Fibroblast of peridontal ligament (primary cell): ENCODE measurements at regions not wholly inside any gene's neighbourhood (a gene's known extent, or its start where the extent isn't known, plus 50 kb on each side); places are given as distances from the start of the nearest gene placed in this dataset.
A peak's percentile ranks its signal among the peaks of the same experiment; 100 is the strongest.
"Not testable (repeated sequence)": the region's sequence is repeated elsewhere in the genome, so short reads cannot be mapped to it uniquely, and the experiment has no call there.

Experiments
- DNase-seq: peaks from one replicate; pipeline ENCODE4 v3.0.0-alpha.2; 2010; ENCODE audit errors: extremely low read depth

- peak; percentile 11 for DNase-seq
Observed at GRCh38 chr2:180291552-180292421, 284.7 kb upstream of the CWC22 start.

DNA sequence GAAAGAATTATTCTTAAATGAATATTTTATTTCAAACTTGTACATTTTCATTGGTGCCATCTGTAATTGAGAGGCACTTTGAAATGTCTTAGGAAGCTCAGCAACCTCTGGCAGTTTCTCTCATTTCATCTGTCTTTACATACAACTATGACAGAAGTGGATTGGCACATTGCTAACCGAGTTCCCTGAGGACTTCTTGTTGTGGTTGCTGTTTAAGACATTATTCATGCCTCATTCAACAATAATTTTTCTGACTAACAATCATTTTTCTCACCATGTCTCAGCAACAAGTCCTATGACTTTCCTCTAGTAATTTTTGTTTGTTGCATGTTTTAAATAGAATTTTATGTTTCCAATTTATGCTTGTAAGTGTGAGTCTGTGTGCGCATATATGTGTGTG is 284.0 kb upstream of the CWC22 start:
- peak; percentile 91 for DNase-seq

GRCh38 chr2:180289627-180290026 is 282.5 kb upstream of the CWC22 start:
- no peak for DNase-seq

- no peak for DNase-seq
Observed at GRCh38 chr2:180279581-180279980, 272.5 kb upstream of the CWC22 start.

- DNase-seq, result no peak
Observed at GRCh38 chr2:180276733-180277132, 269.6 kb upstream of the CWC22 start.

DNA sequence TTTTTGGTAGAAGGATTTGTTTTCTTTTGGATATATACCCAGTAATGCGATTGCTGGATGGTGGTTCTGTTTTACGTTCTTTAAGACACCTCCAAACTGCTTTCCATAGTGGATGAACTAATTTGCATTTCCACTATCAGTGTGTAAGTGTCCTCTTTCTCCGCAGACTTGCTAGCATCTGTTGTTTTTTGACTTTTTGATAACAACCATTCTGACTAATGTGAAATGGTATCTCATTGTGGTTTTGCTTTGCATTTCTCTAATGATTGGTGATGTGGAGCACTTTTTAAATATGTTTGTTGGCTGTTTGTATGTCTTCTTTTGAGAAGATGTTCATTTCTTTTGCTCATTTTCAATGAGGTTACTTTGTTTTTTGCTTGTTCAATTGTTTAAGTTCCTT is 260.9 kb upstream of the CWC22 start:
- DNase-seq, result peak; percentile 28

GRCh38 chr2:180261976-180262375 is 254.9 kb upstream of the CWC22 start:
- DNase-seq, result no peak

- DNase-seq, result no peak
Observed at GRCh38 chr2:180258579-180258978, 251.5 kb upstream of the CWC22 start.

GRCh38 chr2:180258041-180258537 is 251.0 kb upstream of the CWC22 start:
- DNase-seq, result no peak

GRCh38 chr2:180257247-180257646 is 250.2 kb upstream of the CWC22 start:
- no peak for DNase-seq

DNA sequence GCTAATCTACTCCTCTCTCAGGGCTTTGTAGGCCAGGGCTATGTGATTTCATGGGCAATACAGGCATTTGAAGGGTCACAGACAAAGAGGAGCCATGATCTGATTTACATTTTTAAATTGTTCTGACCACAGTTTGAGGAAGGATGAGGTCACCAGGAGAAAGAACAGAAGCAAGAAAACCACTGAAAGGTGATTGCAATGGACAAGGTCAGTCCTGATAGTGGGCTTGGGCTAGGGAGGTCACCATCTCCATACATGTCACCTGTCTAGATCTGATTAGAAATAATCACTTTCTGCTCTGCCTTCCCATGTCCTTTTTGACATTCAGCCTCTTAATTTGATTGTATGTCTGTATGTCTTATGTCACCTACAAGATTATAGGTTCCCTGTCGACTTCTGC is 248.9 kb upstream of the CWC22 start:
- no peak for DNase-seq

- DNase-seq, result no peak
Observed at GRCh38 chr2:180254872-180255271, 247.8 kb upstream of the CWC22 start.

DNA sequence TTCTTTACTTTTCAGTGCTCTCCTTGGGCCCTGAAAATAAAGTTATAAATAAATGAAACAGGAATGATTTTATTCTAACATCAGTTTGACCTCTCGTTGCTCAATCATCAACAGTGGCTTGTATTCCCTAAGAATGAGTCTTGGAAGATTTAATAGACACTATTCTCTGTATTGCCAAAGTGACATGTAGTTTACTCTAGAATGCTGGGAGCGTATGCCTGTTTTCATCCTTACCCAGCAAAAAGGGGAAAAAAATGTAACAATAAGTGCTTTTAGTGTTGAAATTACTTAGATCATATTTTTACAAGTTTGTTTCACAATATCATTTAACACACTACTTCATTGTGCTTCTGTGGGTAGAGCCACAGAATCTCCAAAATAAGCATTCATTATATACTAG is 240.6 kb upstream of the CWC22 start:
- peak; percentile 17 for DNase-seq

GRCh38 chr2:180246268-180246667 is 239.2 kb upstream of the CWC22 start:
- DNase-seq, result no peak

GRCh38 chr2:180240774-180241173 is 233.7 kb upstream of the CWC22 start:
- peak; percentile 53 for DNase-seq

DNA sequence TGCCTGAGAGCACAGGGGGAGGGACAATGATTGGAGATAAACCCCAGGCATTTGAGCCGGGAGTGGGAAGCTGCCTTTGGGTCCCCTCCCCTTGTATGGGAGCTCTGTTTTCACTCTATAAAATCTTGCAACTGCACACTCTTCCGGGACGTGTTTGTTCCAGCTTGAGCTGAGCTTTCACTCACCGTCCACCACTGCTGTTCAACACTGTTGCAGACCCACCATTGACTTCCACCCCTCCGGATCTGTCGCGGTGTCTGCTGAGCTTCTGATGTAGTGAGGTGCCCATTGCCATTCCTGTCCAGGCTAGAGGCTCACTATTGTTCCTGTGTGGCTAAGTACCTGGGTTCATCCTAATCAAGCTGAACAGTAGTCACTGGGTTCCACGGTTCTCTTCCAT is 231.6 kb upstream of the CWC22 start:
- no peak for DNase-seq

DNA sequence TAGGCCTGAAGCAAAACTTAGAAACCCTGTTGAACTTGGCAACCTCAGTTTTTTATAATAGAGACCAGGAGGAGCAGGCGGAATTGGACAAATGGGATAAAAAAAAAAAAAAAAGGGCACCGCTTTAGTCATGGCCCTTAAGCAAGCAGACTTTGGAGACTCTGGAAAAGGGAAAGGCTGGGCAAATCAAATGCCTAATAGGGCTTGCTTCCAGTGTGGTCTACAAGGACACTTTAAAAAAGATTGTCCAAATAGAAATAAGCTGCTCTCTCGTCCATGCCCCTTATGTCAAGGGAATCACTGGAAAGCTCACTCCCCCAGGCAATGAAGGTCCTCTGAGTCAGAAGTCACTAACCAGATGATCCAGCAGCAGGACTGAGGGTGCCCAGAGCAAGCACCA is 229.0 kb upstream of the CWC22 start:
- peak; percentile 44 for DNase-seq

DNA sequence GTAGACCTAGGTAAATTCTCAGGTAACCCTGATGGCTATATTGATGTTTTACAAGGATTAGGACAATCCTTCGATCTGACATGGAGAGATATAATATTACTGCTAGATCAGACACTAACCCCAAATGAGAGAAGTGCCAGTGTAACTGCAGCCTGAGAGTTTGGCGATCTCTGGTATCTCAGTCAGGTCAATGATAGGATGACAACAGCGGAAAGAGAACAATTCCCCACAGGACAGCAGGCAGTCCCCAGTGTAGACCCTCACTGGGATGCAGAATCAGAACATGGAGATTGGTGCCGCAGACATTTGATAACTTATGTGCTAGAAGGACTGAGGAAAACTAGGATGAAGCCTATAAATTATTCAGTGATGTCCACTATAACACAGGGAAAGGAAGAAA is 228.4 kb upstream of the CWC22 start:
- not testable (repeated sequence) for DNase-seq

DNA sequence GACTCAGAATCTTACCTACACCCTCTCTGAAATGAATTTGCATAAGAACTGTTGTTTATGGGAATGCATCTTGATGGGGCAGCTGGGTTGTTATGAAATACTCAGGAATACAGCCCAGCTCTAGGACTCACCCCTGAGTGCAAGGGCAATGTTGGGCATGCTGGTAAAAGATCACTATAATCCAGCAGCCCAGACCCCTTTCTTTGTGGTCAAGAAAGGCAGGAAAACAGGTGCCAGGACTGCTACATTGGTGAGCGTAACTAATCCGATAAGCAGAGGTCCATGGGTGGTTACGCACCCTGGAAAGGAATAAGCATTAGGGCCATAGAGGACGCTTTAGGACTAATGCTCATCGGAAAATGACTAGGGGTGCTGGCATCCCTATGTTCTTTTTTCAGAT is 227.9 kb upstream of the CWC22 start:
- DNase-seq, result not testable (repeated sequence)

GRCh38 chr2:180231015-180231414 is 223.9 kb upstream of the CWC22 start:
- DNase-seq, result no peak

- no peak for DNase-seq
Observed at GRCh38 chr2:180227461-180227860, 220.4 kb upstream of the CWC22 start.

DNA sequence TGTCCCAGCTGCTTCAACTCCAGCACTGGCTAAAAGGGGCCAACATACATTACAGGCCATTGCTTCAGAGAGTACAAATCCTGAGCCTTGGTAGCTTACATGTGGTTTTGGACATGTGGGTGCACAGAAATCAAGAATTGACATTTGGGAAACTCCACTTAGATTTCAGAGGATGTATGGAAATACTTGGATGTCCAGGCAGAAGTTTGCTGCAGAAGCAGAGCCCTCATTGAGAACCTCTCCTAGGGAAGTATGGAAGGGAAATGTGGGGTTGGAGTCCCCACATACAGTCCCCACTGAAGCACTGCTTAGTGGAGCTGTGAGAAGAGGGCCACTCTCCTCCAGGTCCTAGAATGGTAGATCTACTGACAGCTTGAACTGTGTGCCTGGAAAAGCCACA is 218.0 kb upstream of the CWC22 start:
- DNase-seq, result no peak

GRCh38 chr2:180222644-180223043 is 215.5 kb upstream of the CWC22 start:
- peak; percentile 94 for DNase-seq

GRCh38 chr2:180219491-180219890 is 212.4 kb upstream of the CWC22 start:
- DNase-seq, result peak; percentile 40
